ENCODE measurements at regions not wholly inside any gene's neighbourhood (a gene's known extent, or its start where the extent isn't known, plus 50 kb on each side); places are given as distances from the start of the nearest gene placed in this dataset.

DNA sequence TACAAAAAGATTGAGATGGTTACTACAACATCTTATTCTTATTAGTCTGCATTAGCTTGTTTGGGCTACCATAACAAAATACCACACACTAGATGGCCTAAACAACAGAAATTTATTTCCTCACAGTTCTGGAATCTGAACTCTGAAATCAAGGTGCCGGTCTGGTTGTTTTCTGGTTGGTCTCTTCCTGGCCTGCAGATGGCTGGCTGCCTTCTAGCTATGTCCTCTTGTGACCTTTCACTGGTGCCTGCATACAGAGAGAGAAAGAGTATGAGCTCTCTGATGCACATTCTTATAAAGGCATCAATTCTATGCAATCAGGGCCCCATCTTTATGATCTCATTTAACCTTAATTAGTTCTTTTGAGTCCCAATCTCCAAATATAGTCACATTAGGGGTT, 696.5 kb downstream of the TDRD15 start:
- H3K4me1 ChIP-seq (ENCODE audit: control insufficient read depth in 1 of 2, insufficient read depth in 2 of 2, low read length in 2 of 2) = no peaks in the 10 kb centered on the region
- H2AFZ ChIP-seq (ENCODE audit: low read depth, low read length, poor library complexity, severe bottlenecking) = no peak overlapping the region
- ATAC-seq (no peak), DNase-seq (ENCODE audit: low read depth, low spot score) (no peak)
- intact Hi-C loops (cut with micrococcal nuclease) = no loop called here
- H3K9me2 ChIP-seq (ENCODE audit: insufficient read depth) = no peaks in the 10 kb centered on the region
- CTCF ChIA-PET = no interaction called here
- no peak overlapping the region for H3K4me2 ChIP-seq (ENCODE audit: low read length)
- no peaks in the 10 kb centered on the region for H3K27me3 ChIP-seq (ENCODE audit: insufficient read depth, low read length)
- no peak overlapping the region for H3K4me3 ChIP-seq (replicated peaks in 1 of 2; ENCODE audit: low read depth in 1 of 2, low read length in 2 of 2)
- no peak overlapping the region for H3K27ac ChIP-seq (ENCODE audit: low read depth, low read length)
- POLR2A ChIA-PET = no interaction called here
- H3K9ac ChIP-seq (ENCODE audit: low read length) = no peak overlapping the region
- TF ChIP-seq SP1 (IDR thresholded peaks at IDR 0.05; ENCODE audit: low read depth) (no peak), CEBPB (IDR thresholded peaks at IDR 0.05; ENCODE audit: low read depth) (no peak), SIN3A (IDR thresholded peaks at IDR 0.05; ENCODE audit: low read depth) (no peak), EZH2phosphoT487 (IDR thresholded peaks at IDR 0.05; ENCODE audit: borderline replicate concordance) (no peak), YY1 (IDR thresholded peaks at IDR 0.05; ENCODE audit: extremely low read depth, insufficient replicate concordance, low read depth, low read length) (no peak)
- TF ChIP-seq, protein P1, sequence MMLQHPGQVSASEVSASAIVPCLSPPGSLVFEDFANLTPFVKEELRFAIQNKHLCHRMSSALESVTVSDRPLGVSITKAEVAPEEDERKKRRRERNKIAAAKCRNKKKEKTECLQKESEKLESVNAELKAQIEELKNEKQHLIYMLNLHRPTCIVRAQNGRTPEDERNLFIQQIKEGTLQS (IDR thresholded peaks at IDR 0.05) = no peak
- no peaks in the 10 kb centered on the region for H3K36me3 ChIP-seq (ENCODE audit: control insufficient read depth in 1 of 2, insufficient read depth in 2 of 2, low read length in 2 of 2)
- peaks cover 4 to 22% of the 10 kb centered on the region in 2 experiments; a peak in 2 of 4 replicates for H3K9me3 ChIP-seq (ENCODE audit: control insufficient read depth in 1 of 2, insufficient read depth in 1 of 2, low read depth in 1 of 2, low read length in 2 of 2)
- H3K79me2 ChIP-seq (ENCODE audit: insufficient read depth, low read length) = no peaks in the 10 kb centered on the region
- BruUV-seq (replicated peaks) = no TSS peak
- no peaks in the 10 kb centered on the region for H4K20me1 ChIP-seq (ENCODE audit: insufficient read depth)
- RAD21 ChIA-PET (ENCODE audit: low non-redundant PET in 1 of 2, low total read pairs in 2 of 2, uncharacterized antibody in 2 of 2, unreplicated experiment in 2 of 2) = no interaction called here

DNA sequence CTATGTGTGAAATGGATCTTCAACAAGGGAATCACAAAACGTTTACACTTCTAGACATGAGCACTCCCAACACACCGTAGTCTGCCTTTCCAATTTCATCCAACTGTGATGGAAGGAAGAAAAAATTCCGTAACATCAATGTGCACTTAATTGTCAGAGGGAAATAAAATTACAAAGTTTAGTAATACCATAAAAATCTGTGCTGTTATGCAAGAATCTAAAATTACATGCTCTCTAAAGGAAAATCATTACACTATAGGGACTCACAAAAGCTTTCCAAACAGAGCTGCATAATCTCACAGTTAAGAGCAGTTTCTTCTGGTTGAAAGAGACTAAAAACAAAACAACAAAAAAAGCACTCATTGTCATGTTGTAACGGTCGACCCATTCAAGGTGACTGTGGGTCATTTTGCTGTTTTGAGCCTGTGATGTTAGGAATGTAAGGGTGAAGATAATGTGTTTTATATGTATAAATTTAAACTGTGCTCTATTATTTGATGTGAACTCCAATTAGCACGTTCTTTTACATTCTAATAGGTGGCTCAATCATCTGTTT, 698.0 kb downstream of the TDRD15 start:
- POLR2A ChIA-PET = no interaction called here
- Histone ChIP-seq H3K9ac (ENCODE audit: low read length) (no peak overlapping the region), H3K4me1 (ENCODE audit: control insufficient read depth in 1 of 2, insufficient read depth in 2 of 2, low read length in 2 of 2) (no peaks in the 10 kb centered on the region), H3K27ac (ENCODE audit: low read depth, low read length) (no peak overlapping the region), H3K9me3 (ENCODE audit: control insufficient read depth in 1 of 2, insufficient read depth in 1 of 2, low read depth in 1 of 2, low read length in 2 of 2) (peaks cover 4 to 28% of the 10 kb centered on the region in 2 experiments; a peak in 2 of 4 replicates), H3K4me3 (replicated peaks in 1 of 2; ENCODE audit: low read depth in 1 of 2, low read length in 2 of 2) (no peak overlapping the region), H3K27me3 (ENCODE audit: insufficient read depth, low read length) (no peaks in the 10 kb centered on the region), H3K9me2 (ENCODE audit: insufficient read depth) (no peaks in the 10 kb centered on the region), H2AFZ (ENCODE audit: low read depth, low read length, poor library complexity, severe bottlenecking) (no peak overlapping the region), H3K36me3 (ENCODE audit: control insufficient read depth in 1 of 2, insufficient read depth in 2 of 2, low read length in 2 of 2) (no peaks in the 10 kb centered on the region), H4K20me1 (ENCODE audit: insufficient read depth) (no peaks in the 10 kb centered on the region), H3K79me2 (ENCODE audit: insufficient read depth, low read length) (no peaks in the 10 kb centered on the region), H3K4me2 (ENCODE audit: low read length) (no peak overlapping the region)
- TF ChIP-seq, protein P2, sequence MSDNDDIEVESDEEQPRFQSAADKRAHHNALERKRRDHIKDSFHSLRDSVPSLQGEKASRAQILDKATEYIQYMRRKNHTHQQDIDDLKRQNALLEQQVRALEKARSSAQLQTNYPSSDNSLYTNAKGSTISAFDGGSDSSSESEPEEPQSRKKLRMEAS (IDR thresholded peaks at IDR 0.05) = no peak
- no peak for TF ChIP-seq EZH2 (IDR thresholded peaks at IDR 0.05)
- no peak for TF ChIP-seq EGR1 (IDR thresholded peaks at IDR 0.05; ENCODE audit: low read depth)
- no peak for TF ChIP-seq RAD21 (IDR thresholded peaks at IDR 0.05; ENCODE audit: low read depth)
- no peak for TF ChIP-seq SIN3A (IDR thresholded peaks at IDR 0.05; ENCODE audit: low read depth)
- no peak for TF ChIP-seq POLR2AphosphoS5 (IDR thresholded peaks at IDR 0.05; ENCODE audit: low read depth, low read length)
- no peak for TF ChIP-seq JUND (IDR thresholded peaks at IDR 0.05)
- TF ChIP-seq YY1 (IDR thresholded peaks at IDR 0.05; ENCODE audit: extremely low read depth, insufficient replicate concordance, low read depth, low read length) = no peak
- no peak for TF ChIP-seq POLR2A (IDR thresholded peaks at IDR 0.05; ENCODE audit: borderline replicate concordance, extremely low read depth, insufficient read depth, insufficient read length)
- TF ChIP-seq, protein P1 (IDR thresholded peaks at IDR 0.05) = no peak
- no peak for TF ChIP-seq CBX3 (IDR thresholded peaks at IDR 0.05; ENCODE audit: low read depth)
- no peak for TF ChIP-seq CEBPB (IDR thresholded peaks at IDR 0.05; ENCODE audit: low read depth)
- no peak for TF ChIP-seq SP1 (IDR thresholded peaks at IDR 0.05; ENCODE audit: low read depth)
- TF ChIP-seq TCF7L2 (IDR thresholded peaks at IDR 0.05; ENCODE audit: borderline replicate concordance, extremely low read depth, insufficient read depth, insufficient read length) = no peak
- intact Hi-C loops (cut with micrococcal nuclease) = no loop called here
- DNase-seq (ENCODE audit: low read depth, low spot score) (no peak), ATAC-seq (no peak)
- CTCF ChIA-PET = no interaction called here
- RAD21 ChIA-PET (ENCODE audit: low non-redundant PET in 1 of 2, low total read pairs in 2 of 2, uncharacterized antibody in 2 of 2, unreplicated experiment in 2 of 2) = no interaction called here
- no TSS peak for BruUV-seq (replicated peaks)
